Amygdala (tissue), 56 donors: ENCODE measurements at regions not wholly inside any gene's neighbourhood (a gene's known extent, or its start where the extent isn't known, plus 50 kb on each side); places are given as distances from the start of the nearest gene placed in this dataset.

Experiments
- DNase-seq, 56 donors: peaks; one replicate each; lab custom pipeline; 2025; lab: John Stamatoyannopoulos, UW

DNA sequence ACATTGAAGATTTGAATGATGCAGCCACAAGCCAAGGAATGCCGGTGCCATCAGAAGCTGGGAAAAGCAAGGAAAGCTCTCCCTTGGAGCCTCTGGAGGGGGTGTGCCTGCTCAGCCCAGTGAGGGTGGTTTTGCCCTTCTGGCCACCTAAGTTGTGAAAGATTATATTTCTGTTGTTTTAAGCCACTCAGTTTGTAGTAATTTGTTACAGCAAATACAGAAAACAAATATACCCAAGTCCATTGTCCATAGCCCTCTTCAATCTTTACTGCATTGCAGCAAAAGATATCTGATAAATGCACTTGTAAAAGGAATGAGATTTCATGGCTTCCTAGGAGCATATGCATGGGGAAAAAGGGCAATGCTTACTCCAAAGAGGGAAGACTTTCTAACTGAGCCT lies 447.9 kb downstream of the HAPSTR1 start:
- no peak for DNase-seq

DNA sequence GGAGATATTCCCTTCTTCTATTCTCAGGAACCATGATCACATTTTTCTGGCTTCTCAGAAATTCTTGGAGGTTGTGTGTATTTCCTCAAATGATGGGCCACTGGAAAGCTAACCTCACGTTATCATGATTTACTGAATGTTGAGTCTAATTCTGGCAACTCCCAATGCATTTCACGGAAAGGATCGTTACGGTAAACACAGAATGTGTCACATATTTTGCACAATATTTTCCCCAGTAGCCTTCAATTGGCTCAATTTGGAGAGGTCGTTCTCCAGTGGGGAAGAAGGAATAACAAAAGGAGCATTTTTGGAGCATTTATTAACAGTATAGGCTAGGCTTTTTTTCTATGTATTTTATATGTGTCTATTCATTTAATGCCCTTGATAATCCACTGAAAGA lies 450.3 kb downstream of the HAPSTR1 start:
- DNase-seq, result no peak

DNA sequence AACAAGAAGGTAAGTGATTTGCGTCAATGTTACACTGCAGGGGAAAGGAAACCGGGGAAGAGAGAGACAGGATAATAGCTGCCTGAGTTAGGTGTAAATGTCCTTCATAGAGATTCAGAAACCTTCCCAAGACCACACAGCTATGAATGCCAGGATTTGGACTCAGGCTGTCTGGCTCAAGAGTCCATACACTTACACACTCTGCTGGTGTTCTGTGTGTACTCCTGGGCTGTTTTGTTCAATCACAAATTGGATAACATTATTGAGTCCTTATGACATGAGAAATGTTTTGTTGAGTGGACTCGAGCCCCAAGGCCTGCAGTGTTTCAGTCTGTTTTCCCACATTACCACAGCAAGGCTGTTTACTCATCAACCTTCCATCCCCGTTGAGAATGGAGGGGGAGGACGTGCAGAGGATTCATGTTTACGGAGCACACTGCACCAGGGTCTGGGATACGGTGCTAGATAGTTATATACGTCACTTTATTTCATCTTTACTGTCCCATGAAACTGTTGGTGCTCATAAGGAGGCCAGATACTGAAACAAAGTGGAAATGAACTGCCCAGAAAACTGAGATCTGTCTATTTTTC lies 450.8 kb downstream of the HAPSTR1 start:
- DNase-seq, result no peak

DNA sequence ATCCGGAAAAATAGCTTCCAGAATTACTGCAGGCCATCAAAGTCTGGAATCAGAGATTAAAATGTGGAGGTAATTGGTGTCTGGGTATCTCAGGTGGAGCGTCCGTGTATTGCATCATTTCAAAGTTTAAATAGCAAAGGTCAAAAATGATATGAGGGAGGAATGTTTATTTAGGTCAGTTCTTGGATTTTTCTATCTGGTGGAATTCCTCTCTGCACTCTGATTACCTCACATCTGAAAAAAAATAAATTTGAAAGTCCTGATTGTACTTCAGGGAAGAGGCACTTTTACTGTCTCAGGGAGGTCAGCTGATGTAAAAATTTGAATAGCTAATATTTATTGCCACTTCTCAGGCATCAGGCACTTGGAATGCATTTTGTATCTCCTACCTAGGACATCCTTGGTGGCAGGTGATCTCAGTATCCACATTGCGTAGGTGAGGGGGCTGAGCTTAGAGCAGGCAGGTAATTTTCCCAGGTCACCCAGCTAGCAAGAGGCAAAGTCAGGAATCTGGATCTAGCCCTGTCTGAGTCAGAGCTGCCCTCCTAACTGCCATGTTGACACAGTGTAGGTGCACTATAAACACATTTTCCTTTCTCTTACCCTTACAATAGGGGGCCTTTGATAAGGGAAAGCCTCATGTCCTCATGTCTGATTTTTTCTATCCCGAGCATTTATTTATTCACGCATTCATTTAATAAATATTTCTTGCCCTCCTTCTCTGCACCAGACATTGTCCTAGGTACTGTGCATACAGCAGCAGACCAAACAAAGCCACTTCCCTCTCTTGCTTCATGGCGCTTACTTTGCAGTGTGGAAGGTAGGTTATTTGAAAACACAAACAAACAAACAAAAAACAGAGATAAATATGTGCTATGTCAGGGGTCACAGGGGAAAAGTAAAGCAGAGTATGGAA lies 454.3 kb downstream of the HAPSTR1 start:
- no peak for DNase-seq

DNA sequence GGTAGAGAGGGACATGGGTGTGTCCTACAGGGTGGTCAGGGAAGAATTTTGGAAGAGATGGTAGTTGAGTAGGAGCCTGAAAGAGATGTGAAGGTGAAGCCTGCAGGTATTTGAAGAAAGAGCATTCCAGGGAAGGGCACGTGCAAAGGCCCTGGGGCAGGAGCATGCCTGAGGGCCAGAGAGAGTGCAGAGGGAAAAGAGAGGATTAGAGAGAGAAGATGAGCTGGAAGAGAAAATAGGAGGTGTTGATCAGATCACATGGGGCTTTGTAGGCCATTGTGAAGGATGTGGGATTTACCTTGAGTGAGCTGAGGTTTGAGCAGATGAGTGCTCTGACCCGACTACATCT lies 455.0 kb downstream of the HAPSTR1 start:
- DNase-seq, result no peak

DNA sequence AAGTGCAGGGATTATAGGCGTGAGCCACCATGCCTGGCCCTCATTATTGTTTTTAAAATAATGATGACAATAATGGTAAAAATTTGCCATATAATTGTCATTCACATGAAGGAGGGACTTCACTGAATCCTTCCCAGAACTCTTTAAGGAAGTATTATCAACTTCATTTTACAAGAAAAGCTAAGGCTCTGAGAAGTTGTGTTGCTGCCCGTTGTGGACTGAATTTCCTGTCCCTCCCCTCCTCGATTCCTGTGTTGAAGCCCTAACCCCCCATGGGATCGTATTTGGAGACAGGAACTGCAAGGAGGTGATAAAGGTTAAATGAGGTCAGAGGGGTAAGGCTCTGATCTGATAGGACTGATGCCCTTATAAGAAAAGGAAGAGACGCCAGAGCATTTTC lies 458.0 kb downstream of the HAPSTR1 start:
- DNase-seq, result no peak

DNA sequence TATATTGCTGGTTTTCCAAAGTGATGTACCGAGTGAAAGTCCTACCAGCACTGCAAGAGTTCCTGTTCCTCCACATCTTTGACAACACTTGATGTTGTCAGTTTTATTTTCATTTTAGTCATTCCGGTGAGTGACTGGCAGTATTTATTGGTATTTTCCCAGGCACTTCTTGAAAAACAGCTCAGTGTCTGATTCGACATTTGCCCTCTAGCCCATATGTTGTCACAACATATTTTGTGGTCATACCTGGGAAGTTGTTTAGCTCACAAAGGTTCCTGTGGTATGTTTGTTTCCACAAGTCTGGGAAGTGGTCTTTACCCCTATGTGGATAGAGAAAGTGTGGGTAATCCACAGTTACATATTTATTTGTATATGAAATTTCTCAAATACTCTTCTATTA lies 463.6 kb downstream of the HAPSTR1 start:
- no peak for DNase-seq

DNA sequence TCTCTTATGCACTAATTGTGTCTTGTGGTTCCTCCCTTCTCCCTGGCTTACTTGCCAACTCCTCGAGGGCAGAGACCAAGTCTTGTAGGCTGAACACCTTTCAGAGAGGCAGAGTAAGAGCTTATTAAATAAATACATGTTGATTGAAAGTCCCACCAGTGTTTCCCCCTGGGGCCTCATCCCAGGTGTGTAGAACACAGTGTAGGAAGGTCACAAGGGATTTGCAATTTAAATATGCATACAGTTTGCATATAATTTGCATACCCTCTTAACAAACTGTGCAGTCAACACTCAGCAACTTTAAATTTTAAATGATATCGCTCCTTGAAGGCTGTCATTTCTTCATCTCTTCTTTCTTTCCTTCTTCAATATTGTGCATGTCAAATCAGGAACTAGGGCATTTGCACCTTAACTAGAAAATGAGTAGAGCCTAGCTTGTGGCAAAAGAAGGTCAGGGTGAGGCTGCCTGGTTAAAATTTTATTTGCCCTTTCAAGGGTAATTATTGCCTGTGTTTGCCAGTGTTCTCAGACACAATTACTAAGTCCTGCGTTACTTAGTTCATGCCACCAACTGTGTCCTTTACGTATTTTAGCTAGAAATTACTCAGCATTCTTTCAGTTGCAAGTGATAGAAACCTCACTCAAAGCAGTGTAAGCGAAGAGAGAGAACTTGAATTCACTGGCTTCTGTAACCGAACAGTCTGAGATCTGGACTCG lies 465.7 kb downstream of the HAPSTR1 start:
- DNase-seq, result no peak

DNA sequence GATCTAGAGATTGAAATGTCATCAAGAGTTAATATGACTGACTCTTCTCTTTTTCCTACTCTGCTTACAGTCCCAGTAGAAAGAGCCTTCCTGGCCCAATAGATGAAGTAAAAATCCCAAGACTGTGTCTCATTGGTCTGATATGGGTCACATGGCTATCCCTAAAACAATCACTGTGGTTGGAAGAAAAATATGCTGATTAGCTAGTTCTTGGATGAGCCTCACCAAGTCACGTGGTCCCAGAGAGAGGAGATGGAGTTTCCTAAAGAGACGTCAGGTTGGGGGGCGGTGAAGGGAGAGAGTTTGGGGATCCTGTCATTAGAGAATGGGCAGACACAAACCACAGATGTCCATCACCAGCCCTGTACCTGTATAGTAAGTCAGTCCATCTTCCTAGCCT lies 466.3 kb downstream of the HAPSTR1 start:
- no peak for DNase-seq

DNA sequence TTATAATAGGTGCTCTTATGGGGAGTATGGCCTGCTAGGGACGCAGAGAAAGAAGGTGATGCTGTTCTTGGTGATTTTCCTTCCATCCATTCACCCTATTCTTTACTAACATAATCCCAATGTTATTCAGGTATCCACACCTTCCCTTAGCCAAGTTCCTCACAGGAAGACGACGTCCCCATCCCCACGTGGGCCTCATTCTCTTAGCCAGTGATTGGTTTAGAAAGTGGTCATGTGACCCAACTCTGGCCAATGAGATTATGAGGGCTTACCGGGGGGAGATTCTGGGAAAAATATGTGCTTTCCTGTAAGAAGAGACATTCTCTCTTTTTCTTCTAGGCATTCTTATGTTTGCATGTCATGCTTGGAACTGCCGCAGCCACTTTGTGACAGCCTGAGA lies 474.7 kb downstream of the HAPSTR1 start:
- no peak for DNase-seq

DNA sequence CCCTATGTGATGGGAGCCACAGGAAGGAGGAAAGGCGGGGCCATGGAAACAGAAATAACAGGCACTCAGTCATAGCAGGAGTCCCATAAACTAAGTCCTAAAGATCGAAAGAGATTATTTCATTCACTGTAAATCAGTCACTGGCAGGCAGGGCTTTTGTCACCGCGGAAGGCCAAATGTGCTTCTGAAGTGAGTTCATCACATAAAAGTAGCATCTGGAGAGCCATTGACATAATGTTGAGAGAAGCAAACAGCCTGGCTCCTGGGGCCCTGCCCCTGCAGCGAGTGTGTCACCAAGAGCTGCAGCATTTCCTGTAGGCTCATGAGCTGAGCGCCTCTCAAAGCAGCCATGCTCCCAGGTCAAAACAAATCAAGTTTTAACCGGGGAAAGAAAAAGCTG lies 476.2 kb downstream of the HAPSTR1 start:
- no peak for DNase-seq

DNA sequence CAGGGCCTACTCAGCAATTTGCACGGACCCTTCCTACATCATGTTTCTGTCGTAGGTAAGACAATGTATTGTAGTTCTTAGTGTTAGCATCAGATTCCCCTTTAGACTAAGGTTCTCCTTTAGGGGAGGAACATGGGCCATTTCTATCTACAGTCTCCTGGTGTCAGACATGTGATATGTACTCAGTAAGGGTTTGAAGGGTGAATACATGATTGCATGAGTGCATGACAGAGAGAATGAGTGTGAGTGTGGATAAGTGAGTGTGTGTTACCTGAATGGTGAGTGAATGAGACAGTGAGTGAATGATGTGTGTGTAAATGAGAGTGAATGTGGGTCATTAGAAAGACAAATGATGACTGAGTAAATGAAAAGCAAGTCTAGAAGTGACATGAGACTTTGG lies 476.8 kb downstream of the HAPSTR1 start:
- no peak for DNase-seq

DNA sequence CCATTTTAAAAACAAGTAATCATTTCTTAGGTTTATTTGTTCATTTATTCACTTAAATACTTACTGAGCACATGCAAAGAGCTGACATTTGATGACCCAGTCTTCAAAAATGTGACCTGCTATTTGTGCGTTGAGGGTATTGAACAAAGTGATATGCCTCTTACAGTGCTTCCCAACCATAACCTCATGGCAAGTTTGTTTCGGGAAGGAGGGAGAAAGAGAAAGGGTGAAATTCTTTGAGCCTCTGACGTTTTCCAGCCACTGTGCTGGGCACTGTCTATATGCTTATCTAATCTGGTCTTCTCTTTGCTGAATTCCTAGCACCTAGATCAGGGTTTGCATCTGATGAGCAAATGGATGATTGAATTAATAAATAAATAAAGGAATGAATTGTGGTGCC lies 479.1 kb downstream of the HAPSTR1 start:
- no peak for DNase-seq

DNA sequence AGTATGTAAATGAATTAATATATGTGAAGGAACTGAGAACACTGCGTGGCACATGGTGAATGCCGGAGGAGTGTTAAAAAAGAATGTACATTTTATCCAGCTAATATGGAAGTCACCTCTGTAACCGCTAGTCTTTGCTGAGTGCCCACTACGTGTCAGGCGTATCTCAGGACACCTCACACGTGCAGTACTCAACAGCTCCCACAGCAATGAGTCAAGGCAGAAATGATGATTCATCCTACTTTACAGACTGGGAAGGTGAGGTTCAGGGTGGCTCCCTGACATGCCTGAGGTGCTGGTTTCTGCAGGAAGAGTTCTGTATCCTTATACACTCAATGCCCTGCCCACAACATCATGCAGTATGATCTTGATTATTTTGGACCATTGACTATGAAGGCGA lies 487.0 kb downstream of the HAPSTR1 start:
- DNase-seq, result no peak

DNA sequence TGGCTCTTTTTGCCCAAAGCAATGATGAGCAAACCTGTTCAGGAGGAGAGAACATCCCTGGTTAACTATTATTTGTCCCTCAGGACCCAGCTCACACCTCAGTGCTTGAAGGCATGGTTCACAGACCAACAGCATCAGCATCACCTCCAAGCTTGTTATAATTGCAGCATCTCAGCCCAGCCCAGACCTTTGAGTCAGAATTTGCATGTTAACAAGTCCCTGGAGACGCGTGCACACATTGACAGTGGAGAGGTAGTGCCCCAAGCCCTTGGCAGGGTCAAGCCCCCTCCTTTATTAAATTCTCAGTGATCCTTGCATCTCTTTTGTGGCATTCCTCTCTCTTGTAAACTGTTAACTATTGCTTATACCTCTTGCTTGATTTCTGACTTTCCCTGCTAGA lies 488.6 kb downstream of the HAPSTR1 start:
- DNase-seq, result no peak

DNA sequence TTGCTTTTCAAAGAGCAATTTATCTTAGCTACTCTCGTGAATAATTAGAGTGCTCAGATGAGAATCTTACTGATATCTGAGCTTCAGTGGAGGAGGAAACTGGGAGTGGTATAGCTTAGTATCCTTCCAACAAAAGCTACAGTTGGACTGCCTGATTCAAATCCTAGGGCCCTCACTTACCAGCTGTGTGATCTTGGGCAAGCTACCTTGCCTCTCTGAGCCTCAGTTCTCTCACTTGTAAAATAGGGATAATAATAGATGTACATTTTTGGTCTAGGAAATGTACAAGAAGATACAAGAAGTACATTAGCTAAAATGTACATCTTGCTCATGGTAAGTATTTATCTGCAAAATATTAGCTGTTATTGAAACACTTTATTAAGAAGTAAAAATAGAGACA lies 502.0 kb downstream of the HAPSTR1 start:
- DNase-seq, result no peak

DNA sequence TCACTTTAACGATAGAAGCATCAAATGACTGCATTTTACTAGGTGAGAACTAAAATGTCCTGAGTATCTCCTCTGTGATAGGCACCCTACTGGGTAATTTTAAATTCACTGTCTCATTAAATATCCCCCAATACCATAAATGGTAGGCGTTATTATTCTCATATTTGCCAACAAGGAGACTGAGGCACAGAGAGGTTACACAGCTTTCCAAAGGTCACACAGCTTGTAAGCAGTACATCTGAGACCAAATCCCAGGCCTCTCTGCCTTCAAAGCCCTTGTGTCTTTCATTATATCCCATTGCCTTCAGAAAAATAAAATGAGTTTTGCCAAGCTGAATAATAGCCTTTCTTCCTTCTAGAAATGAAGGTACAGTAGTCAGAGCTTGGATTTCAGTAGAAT lies 502.6 kb downstream of the HAPSTR1 start:
- no peak for DNase-seq

DNA sequence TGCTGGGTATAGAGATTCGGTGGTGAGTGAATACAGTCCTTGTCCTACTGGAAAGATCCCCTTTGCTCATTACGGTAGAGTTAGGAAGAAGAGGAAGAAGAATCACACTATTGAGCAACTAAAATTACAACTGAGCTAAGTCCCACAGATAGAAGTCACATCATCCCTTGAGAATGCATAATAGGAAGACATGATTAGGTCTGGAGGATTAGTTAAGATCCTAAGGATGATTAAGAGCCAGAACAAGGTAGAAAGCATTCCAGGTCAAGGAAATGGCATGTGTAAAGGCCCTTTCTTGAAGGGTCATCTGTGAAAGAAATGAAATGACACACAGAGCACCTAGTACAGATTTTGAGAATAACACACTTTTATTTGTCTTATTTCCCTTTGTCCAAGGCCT lies 503.5 kb downstream of the HAPSTR1 start:
- DNase-seq, result no peak

DNA sequence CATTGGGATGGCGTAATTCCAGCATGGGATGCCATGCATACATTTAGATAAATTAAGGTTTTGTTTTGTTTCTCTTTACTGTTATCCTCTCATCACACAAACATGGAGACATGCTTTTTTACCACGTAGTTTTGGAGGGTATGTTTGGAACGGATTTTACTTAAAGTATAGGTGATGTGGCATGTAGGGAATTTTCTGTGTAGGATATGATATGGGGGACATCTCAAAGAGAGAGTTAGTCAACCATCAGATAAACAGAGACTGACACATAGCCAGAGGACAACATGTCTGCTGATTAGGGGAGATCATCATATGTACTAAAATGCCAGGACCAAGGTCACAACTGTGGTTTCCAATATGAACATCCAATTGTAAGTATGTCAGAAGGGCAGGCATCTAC lies 503.9 kb downstream of the HAPSTR1 start:
- DNase-seq, result no peak

DNA sequence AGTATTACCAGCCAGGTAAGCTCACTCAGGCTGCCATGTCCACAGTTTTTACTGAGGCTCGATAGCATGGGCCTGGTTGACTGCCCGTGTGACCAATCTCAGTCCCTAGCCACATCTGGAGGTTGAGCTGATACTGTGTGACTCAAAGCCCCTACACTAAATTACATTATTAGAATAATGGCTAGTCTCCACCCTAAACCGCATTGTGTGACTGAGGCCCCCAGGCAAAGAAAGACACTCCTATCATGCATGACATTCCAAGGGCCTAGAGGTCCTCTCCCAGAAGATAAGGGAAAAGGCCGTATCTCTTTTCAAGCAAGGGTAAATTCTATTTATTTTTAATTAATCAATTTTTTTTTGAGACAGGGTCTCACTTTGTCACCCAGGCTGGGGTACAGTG lies 505.3 kb downstream of the HAPSTR1 start:
- no peak for DNase-seq

DNA sequence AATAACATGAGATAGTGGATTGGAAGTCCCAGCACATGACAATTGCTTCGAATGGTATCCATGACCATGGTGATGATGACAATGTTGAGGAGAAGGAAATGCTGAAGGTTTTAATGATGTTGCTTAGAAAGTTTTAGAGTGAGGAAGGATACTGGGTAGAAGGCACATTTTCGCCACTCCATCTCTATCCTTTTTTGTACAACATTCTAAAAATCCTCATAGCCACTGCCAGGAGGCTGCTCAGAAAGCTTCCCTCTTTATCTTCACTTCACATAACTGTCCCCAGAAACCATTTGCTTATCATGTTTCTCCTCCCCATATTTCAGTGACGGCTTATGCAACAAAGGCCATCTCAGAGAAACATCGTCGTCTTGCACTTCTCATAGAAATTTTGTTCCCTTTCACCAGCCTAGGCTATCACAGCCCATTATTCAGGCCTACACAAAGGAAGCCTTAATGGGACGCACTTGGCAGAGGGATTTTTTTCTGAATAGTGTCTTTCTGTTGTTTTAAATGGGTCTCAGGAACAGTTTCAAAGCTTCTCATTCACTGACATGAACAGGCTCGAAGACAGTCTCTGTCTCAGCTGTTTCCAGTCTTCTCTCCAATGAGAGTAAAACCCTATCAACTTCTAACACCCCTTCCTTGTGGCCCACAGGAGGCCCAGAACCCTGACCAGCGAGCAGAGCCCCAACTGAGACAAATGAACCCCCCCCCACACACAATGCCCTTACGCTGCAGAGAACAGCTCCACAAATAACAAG lies 506.7 kb downstream of the HAPSTR1 start:
- peak in 35 of 56 donors; percentile 1 to 78 (median 25) for DNase-seq
